ENCODE measurements at regions not wholly inside any gene's neighbourhood (a gene's known extent, or its start where the extent isn't known, plus 50 kb on each side); places are given as distances from the start of the nearest gene placed in this dataset.

GRCh38 chr9:38287420-38287985 is 105.0 kb upstream of the ALDH1B1 start:
- in situ Hi-C loops (cut with HindIII; ENCODE audit: low sequenced_read_pairs): no loop called here

GRCh38 chr9:38286766-38287165 is 105.7 kb upstream of the ALDH1B1 start:
- in situ Hi-C loops (cut with HindIII; ENCODE audit: low sequenced_read_pairs): no loop called here

GRCh38 chr9:38286357-38286756 is 106.1 kb upstream of the ALDH1B1 start:
- in situ Hi-C loops (cut with HindIII; ENCODE audit: low sequenced_read_pairs): no loop called here

GRCh38 chr9:38285236-38285635 is 107.3 kb upstream of the ALDH1B1 start:
- in situ Hi-C loops (cut with HindIII; ENCODE audit: low sequenced_read_pairs): no loop called here

GRCh38 chr9:38284588-38285051 is 107.9 kb upstream of the ALDH1B1 start:
- in situ Hi-C loops (cut with HindIII; ENCODE audit: low sequenced_read_pairs): no loop called here

GRCh38 chr9:38284039-38284575 is 108.4 kb upstream of the ALDH1B1 start:
- in situ Hi-C loops (cut with HindIII; ENCODE audit: low sequenced_read_pairs): no loop called here

- in situ Hi-C loops (cut with HindIII; ENCODE audit: low sequenced_read_pairs): no loop called here
Measured at GRCh38 chr9:38282756-38283155, 109.7 kb upstream of the ALDH1B1 start.

- in situ Hi-C loops (cut with HindIII; ENCODE audit: low sequenced_read_pairs): no loop called here
Measured at GRCh38 chr9:38281917-38282316, 110.6 kb upstream of the ALDH1B1 start.

GRCh38 chr9:38281196-38281595 is 111.3 kb upstream of the ALDH1B1 start:
- in situ Hi-C loops (cut with HindIII; ENCODE audit: low sequenced_read_pairs): no loop called here

- in situ Hi-C loops (cut with HindIII; ENCODE audit: low sequenced_read_pairs): no loop called here
Measured at GRCh38 chr9:38280251-38280800, 112.2 kb upstream of the ALDH1B1 start.

- in situ Hi-C loops (cut with HindIII; ENCODE audit: low sequenced_read_pairs): no loop called here
Measured at GRCh38 chr9:38278931-38279679, 113.4 kb upstream of the ALDH1B1 start.

- in situ Hi-C loops (cut with HindIII; ENCODE audit: low sequenced_read_pairs): no loop called here
Measured at GRCh38 chr9:38278457-38278856, 114.0 kb upstream of the ALDH1B1 start.

GRCh38 chr9:38277601-38278200 is 114.8 kb upstream of the ALDH1B1 start:
- in situ Hi-C loops (cut with HindIII; ENCODE audit: low sequenced_read_pairs): no loop called here

GRCh38 chr9:38276771-38277439 is 115.6 kb upstream of the ALDH1B1 start:
- in situ Hi-C loops (cut with HindIII; ENCODE audit: low sequenced_read_pairs): no loop called here

- in situ Hi-C loops (cut with HindIII; ENCODE audit: low sequenced_read_pairs): no loop called here
Measured at GRCh38 chr9:38274800-38275199, 117.7 kb upstream of the ALDH1B1 start.

GRCh38 chr9:38272710-38273109 is 119.8 kb upstream of the ALDH1B1 start:
- in situ Hi-C loops (cut with HindIII; ENCODE audit: low sequenced_read_pairs): no loop called here

GRCh38 chr9:38271666-38272241 is 120.7 kb upstream of the ALDH1B1 start:
- in situ Hi-C loops (cut with HindIII; ENCODE audit: low sequenced_read_pairs): no loop called here

GRCh38 chr9:38269775-38270174 is 122.7 kb upstream of the ALDH1B1 start:
- in situ Hi-C loops (cut with HindIII; ENCODE audit: low sequenced_read_pairs): no loop called here

GRCh38 chr9:38263532-38263931 is 129.0 kb upstream of the ALDH1B1 start:
- in situ Hi-C loops (cut with HindIII; ENCODE audit: low sequenced_read_pairs): no loop called here

- in situ Hi-C loops (cut with HindIII; ENCODE audit: low sequenced_read_pairs): no loop called here
Measured at GRCh38 chr9:38259519-38260218, 132.8 kb upstream of the ALDH1B1 start.
